ENCODE measurements at regions not wholly inside any gene's neighbourhood (a gene's known extent, or its start where the extent isn't known, plus 50 kb on each side); places are given as distances from the start of the nearest gene placed in this dataset.
"Not testable (repeated sequence)": the region's sequence is repeated elsewhere in the genome, so short reads cannot be mapped to it uniquely, and the experiment has no call there.

- Mint-ChIP-seq H3K27ac (no peak overlapping the region), H3K36me3 (no peaks in the 10 kb centered on the region), H3K4me1 (no peaks in the 10 kb centered on the region), H3K27me3 (peaks cover 5% of the 10 kb centered on the region), H3K9me3 (peaks cover 4% of the 10 kb centered on the region), H3K4me3 (no peak overlapping the region)
- DNase-seq (ENCODE audit: low spot score in 2 of 2) (no peak), ATAC-seq (ENCODE audit: low read depth) (no peak)
Measured at GRCh38 chr2:66201242-66201641, 233.7 kb upstream of the MEIS1 start.

- no peak for ATAC-seq (ENCODE audit: low read depth)
- DNase-seq (ENCODE audit: low spot score in 2 of 2): no peak
- H3K9me3 Mint-ChIP-seq: peaks cover 4% of the 10 kb centered on the region
- no peaks in the 10 kb centered on the region for H3K36me3 Mint-ChIP-seq
- H3K27ac Mint-ChIP-seq: no peak overlapping the region
- peaks cover 5% of the 10 kb centered on the region for H3K27me3 Mint-ChIP-seq
- H3K4me3 Mint-ChIP-seq: no peak overlapping the region
- H3K4me1 Mint-ChIP-seq: no peaks in the 10 kb centered on the region
Measured at GRCh38 chr2:66198873-66199272, 236.1 kb upstream of the MEIS1 start.

GRCh38 chr2:66192888-66193287 lies 242.0 kb upstream of the MEIS1 start:
- Mint-ChIP-seq H3K4me1 (no peaks in the 10 kb centered on the region), H3K36me3 (no peaks in the 10 kb centered on the region), H3K9me3 (peaks cover 8% of the 10 kb centered on the region), H3K27me3 (peaks cover 3% of the 10 kb centered on the region), H3K27ac (no peak overlapping the region), H3K4me3 (no peak overlapping the region)
- ATAC-seq (ENCODE audit: low read depth) (no peak), DNase-seq (ENCODE audit: low spot score in 2 of 2) (no peak)

- Mint-ChIP-seq H3K4me3 (no peak overlapping the region), H3K36me3 (no peaks in the 10 kb centered on the region), H3K4me1 (no peaks in the 10 kb centered on the region), H3K9me3 (peaks cover 3% of the 10 kb centered on the region), H3K27ac (no peak overlapping the region), H3K27me3 (no peaks in the 10 kb centered on the region)
- DNase-seq (ENCODE audit: low spot score in 2 of 2) (no peak), ATAC-seq (ENCODE audit: low read depth) (no peak)
Measured at GRCh38 chr2:66191311-66191710, 243.6 kb upstream of the MEIS1 start.

- DNase-seq (ENCODE audit: low spot score in 2 of 2): no peak
- H3K4me1 Mint-ChIP-seq: no peaks in the 10 kb centered on the region
- H3K4me3 Mint-ChIP-seq: no peak overlapping the region
- no peak overlapping the region for H3K27ac Mint-ChIP-seq
- ATAC-seq (ENCODE audit: low read depth): no peak
- peaks cover 3% of the 10 kb centered on the region for H3K9me3 Mint-ChIP-seq
- no peaks in the 10 kb centered on the region for H3K36me3 Mint-ChIP-seq
- no peaks in the 10 kb centered on the region for H3K27me3 Mint-ChIP-seq
Measured at GRCh38 chr2:66189553-66189952, 245.4 kb upstream of the MEIS1 start.

- Mint-ChIP-seq H3K27ac (no peak overlapping the region), H3K9me3 (peaks cover 1% of the 10 kb centered on the region), H3K4me3 (no peak overlapping the region), H3K4me1 (no peaks in the 10 kb centered on the region), H3K36me3 (no peaks in the 10 kb centered on the region), H3K27me3 (no peaks in the 10 kb centered on the region)
- ATAC-seq (ENCODE audit: low read depth) (no peak), DNase-seq (ENCODE audit: low spot score in 2 of 2) (no peak)
Measured at GRCh38 chr2:66186537-66186936, 248.4 kb upstream of the MEIS1 start.

GRCh38 chr2:66185497-66186054 lies 249.3 kb upstream of the MEIS1 start:
- H3K27me3 Mint-ChIP-seq: no peaks in the 10 kb centered on the region

GRCh38 chr2:66177128-66177796 lies 257.7 kb upstream of the MEIS1 start:
- H3K36me3 Mint-ChIP-seq; H3K9me3 Mint-ChIP-seq; H3K27ac Mint-ChIP-seq; DNase-seq (ENCODE audit: low spot score in 2 of 2); H3K27me3 Mint-ChIP-seq; H3K4me3 Mint-ChIP-seq; H3K4me1 Mint-ChIP-seq; ATAC-seq (ENCODE audit: low read depth): not testable (repeated sequence)

More at GRCh38 chr2:66185497-66186054, 249.3 kb upstream of the MEIS1 start:
- Mint-ChIP-seq H3K27ac (no peak overlapping the region), H3K4me3 (no peak overlapping the region), H3K9me3 (no peaks in the 10 kb centered on the region), H3K36me3 (no peaks in the 10 kb centered on the region), H3K4me1 (no peaks in the 10 kb centered on the region)
- ATAC-seq (ENCODE audit: low read depth): no peak
- no peak for DNase-seq (ENCODE audit: low spot score in 2 of 2)

- Mint-ChIP-seq H3K4me3 (no peak overlapping the region), H3K36me3 (no peaks in the 10 kb centered on the region), H3K9me3 (no peaks in the 10 kb centered on the region), H3K4me1 (no peaks in the 10 kb centered on the region), H3K27me3 (no peaks in the 10 kb centered on the region), H3K27ac (no peak overlapping the region)
- DNase-seq (ENCODE audit: low spot score in 2 of 2): no peak
- no peak for ATAC-seq (ENCODE audit: low read depth)
Measured at GRCh38 chr2:66174491-66174890, 260.4 kb upstream of the MEIS1 start.

- Mint-ChIP-seq H3K4me1 (no peaks in the 10 kb centered on the region), H3K36me3 (no peaks in the 10 kb centered on the region), H3K27ac (no peak overlapping the region), H3K27me3 (no peaks in the 10 kb centered on the region), H3K9me3 (no peaks in the 10 kb centered on the region), H3K4me3 (no peak overlapping the region)
- DNase-seq (ENCODE audit: low spot score in 2 of 2) (no peak), ATAC-seq (ENCODE audit: low read depth) (no peak)
Measured at GRCh38 chr2:66173645-66174044, 261.3 kb upstream of the MEIS1 start.

- DNase-seq (ENCODE audit: low spot score in 2 of 2) (no peak), ATAC-seq (ENCODE audit: low read depth) (no peak)
- Mint-ChIP-seq H3K4me3 (no peak overlapping the region), H3K27ac (no peak overlapping the region), H3K27me3 (no peaks in the 10 kb centered on the region), H3K4me1 (no peaks in the 10 kb centered on the region), H3K9me3 (no peaks in the 10 kb centered on the region), H3K36me3 (no peaks in the 10 kb centered on the region)
Measured at GRCh38 chr2:66171530-66171929, 263.4 kb upstream of the MEIS1 start.

- Mint-ChIP-seq H3K36me3 (no peaks in the 10 kb centered on the region), H3K4me1 (no peaks in the 10 kb centered on the region), H3K27me3 (no peaks in the 10 kb centered on the region), H3K27ac (no peak overlapping the region), H3K9me3 (no peaks in the 10 kb centered on the region), H3K4me3 (no peak overlapping the region)
- DNase-seq (ENCODE audit: low spot score in 2 of 2) (no peak), ATAC-seq (ENCODE audit: low read depth) (no peak)
Measured at GRCh38 chr2:66170744-66171330, 264.1 kb upstream of the MEIS1 start.

- H3K36me3 Mint-ChIP-seq: no peaks in the 10 kb centered on the region
- no peak overlapping the region for H3K27ac Mint-ChIP-seq
- H3K4me3 Mint-ChIP-seq: no peak overlapping the region
Measured at GRCh38 chr2:66169076-66169475, 265.8 kb upstream of the MEIS1 start.

GRCh38 chr2:66164470-66164869 lies 270.5 kb upstream of the MEIS1 start:
- Mint-ChIP-seq H3K27me3 (no peaks in the 10 kb centered on the region), H3K4me3 (no peak overlapping the region), H3K4me1 (no peaks in the 10 kb centered on the region), H3K27ac (no peak overlapping the region), H3K36me3 (no peaks in the 10 kb centered on the region), H3K9me3 (peaks cover 2% of the 10 kb centered on the region)
- DNase-seq (ENCODE audit: low spot score in 2 of 2) (no peak), ATAC-seq (ENCODE audit: low read depth) (no peak)

More at GRCh38 chr2:66169076-66169475, 265.8 kb upstream of the MEIS1 start:
- Mint-ChIP-seq H3K9me3 (peaks cover 2% of the 10 kb centered on the region), H3K4me1 (no peaks in the 10 kb centered on the region), H3K27me3 (no peaks in the 10 kb centered on the region)
- no peak for ATAC-seq (ENCODE audit: low read depth)
- DNase-seq (ENCODE audit: low spot score in 2 of 2): no peak

- Mint-ChIP-seq H3K27me3 (peaks cover 1% of the 10 kb centered on the region), H3K36me3 (no peaks in the 10 kb centered on the region), H3K4me3 (no peak overlapping the region), H3K4me1 (no peaks in the 10 kb centered on the region), H3K27ac (no peak overlapping the region), H3K9me3 (peaks cover 18% of the 10 kb centered on the region)
- ATAC-seq (ENCODE audit: low read depth) (no peak), DNase-seq (ENCODE audit: low spot score in 2 of 2) (no peak)
Measured at GRCh38 chr2:66156171-66156570, 278.8 kb upstream of the MEIS1 start.
